NCI-H146 treated with DMSO at 0.1 percent for 48 hours (cell line): ENCODE measurements at regions not wholly inside any gene's neighbourhood (a gene's known extent, or its start where the extent isn't known, plus 50 kb on each side); places are given as distances from the start of the nearest gene placed in this dataset.
A peak's percentile ranks its signal among the peaks of the same experiment; 100 is the strongest.

Experiments used
- DNase-seq: peaks from one replicate; lab custom pipeline; 2025; ENCODE audit not compliant: unreplicated experiment; lab: John Stamatoyannopoulos, UW

DNA sequence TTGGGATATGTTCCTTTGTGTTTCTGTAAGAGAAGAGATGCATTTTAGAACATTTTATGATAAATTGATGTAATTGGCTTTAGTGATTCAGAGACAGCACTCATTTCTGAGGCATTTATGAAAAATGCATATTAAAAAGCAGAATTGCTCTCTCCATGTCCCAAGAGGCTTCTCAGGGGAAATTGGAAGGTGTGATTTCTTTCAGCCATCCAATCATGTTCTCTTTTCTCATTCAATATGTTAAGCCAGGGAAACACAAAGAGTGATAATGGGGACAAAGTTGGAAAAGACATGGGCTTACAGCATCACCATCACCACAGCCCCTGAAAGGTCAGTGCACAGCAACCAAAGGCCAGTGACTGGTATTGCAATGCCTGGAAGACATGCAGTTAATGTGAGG is 129.9 kb upstream of the COL1A2 start:
- DNase-seq, result no peak

DNA sequence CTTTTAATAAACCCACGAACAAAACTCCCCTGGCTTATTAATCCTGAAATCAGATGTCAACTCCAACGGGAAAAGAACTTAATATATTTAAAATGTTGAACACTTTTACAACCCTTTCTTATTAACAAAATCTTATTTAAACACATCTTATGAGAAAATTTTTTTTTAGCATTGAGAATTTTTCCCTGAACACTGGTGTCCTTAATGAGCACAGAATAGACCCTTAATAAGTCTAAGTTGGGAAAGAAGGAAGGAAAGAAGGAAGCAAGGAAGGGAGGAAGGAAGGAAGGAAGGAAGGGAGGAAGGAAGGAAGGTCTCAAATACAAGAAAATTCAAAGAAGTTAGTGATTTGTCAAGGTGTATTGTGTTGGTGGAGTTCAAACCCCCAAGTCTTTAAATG is 129.2 kb upstream of the COL1A2 start:
- DNase-seq, result no peak

- no peak for DNase-seq
These were observed 128.5 kb upstream of the COL1A2 start for GRCh38 chr7:94266238-94266644.

DNA sequence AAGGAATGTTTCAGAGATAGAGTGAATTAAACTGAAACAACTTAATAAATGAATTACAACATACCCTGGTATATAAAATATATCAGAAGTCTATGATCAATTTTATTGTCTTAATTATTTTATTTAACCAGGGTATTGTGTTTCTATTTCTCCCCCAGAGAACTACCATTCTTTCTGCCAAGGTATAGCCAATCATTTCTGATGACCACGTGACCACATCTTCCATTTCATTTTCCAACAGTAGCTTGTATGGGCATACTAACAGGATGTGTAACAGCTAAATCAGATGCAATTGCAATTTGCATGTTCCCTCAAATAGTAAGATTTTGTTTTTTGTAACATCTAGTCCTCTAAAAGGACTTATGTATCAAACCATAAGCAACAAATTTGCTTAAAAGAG is 123.9 kb upstream of the COL1A2 start:
- no peak for DNase-seq

- DNase-seq, result no peak
These were observed 121.7 kb upstream of the COL1A2 start for GRCh38 chr7:94272821-94273583.

DNA sequence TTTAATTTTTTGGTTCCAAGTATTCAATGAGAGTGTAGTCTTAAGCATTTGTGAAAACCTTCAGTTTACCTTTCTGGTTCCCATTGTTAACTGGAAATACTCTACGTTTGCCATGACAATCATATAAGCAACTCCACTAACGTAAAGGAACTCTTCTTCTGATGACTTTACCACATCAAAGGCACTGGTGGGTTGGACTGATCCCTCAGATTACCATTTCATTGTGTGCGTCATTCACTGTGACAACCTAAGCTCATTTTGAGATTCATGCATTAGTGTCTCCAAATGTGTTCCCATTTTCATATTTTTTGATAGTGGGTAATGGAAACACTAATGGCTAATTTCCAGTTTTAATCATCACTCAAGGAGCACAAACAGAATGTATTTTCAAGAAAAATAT is 119.9 kb upstream of the COL1A2 start:
- no peak for DNase-seq

GRCh38 chr7:94276027-94276426 is 118.7 kb upstream of the COL1A2 start:
- DNase-seq, result no peak

- DNase-seq, result no peak
These were observed 117.9 kb upstream of the COL1A2 start for GRCh38 chr7:94276795-94277194.

GRCh38 chr7:94277236-94277635 is 117.5 kb upstream of the COL1A2 start:
- no peak for DNase-seq

DNA sequence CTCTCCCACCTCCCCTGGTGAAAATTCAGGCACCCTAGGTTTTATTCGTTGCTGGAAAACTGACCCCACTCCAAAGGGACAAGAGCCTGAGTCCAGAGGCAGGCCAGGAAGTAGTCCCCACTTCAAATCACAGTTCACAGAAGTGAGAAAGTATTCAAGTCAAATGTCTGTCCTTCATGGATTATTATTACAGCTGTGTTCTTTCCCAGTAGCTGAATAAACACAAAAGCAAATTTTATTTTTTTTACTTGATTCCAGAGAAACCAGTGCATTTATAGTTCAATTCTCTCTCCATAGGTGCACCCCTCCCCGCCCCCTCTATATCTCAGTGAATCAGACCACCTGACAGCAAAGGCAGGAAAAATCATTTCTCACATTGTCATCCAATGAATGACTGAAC is 113.8 kb upstream of the COL1A2 start:
- no peak for DNase-seq

DNA sequence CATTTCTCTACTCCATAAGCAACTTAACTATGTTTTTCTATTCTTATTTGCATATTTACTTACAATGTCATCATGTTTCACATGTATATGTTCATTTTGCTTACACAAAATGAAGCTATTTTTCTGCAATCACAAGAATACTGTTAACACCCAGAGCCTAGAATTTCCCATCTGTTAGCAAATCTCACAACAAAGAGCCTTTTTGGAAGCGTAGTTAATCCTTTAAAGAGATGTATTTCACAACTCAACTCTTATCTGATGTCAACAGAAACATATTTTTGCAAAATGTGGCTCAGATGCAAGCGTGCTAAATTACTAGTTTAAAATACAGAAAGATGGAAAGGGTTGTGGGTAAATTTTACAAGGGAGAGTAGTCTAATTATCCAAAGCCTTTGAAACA is 110.6 kb upstream of the COL1A2 start:
- no peak for DNase-seq

DNA sequence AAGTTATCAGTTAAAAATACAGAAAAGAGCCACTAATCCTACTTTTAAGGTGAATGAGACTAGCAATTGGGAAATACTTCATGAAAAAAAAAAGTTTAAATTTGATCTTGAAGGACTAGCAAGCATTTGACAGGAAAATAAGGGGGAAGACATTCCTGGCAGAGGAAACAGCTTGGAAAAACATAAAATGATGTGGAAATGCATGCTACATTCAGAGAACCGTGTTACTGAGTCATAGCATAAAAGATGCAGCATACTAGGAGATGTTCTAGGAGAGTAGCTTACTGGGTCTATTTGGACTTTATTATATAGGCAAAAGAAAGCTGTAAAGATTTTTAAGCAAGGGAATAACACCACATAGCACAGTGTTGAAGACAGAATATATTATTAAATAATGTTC is 108.6 kb upstream of the COL1A2 start:
- DNase-seq, result no peak

GRCh38 chr7:94288096-94288495 is 106.6 kb upstream of the COL1A2 start:
- no peak for DNase-seq

DNA sequence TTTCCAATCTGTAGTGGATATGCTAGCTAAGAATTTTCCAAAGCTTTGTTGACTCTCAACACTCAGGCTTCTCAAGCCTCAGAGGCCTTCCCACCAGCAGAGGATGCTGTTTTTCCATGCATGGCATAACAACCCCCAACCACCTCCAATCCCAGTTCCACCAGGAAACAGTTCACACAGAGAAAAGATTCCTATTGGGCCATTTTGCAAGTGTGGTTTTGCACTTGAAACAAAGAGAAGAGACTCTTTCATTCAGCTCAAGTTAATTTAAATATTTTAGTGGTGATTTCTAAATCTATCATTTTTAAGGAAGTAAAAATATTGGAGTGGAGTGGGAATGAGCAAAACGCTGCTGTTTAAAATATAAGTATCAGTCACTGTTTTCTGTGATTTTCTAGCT is 105.6 kb upstream of the COL1A2 start:
- DNase-seq, result peak; percentile 14

DNA sequence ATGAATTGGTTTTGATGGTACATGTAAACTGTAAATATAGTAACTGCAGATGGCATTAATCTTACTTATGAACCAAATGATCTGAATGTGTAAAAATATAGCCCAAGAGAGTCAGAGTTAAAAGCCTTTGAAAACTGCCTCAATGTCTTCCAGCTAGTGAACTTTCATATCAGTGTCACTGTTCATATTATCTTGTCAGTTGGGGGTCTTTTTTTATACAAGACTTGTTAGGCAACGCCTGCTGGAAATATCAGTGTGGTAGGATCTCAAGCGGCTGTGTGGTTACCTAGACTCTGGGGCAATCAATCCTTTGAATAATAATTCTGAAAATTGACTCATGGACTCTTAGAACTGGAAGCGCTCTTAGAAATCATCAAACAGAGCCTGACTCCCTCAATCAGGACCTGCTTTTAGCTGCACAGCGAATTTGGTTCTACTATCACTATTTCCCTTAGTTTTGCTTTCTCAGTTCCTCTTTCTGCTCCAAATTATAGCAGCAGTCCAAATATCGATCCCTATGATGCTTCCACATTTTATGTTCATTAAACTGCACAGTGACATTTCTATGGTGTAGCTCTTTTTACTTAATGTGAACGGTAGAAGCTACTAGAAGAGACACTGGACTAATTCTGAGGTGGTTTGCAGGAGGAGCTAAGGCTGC is 100.1 kb upstream of the COL1A2 start:
- no peak for DNase-seq

DNA sequence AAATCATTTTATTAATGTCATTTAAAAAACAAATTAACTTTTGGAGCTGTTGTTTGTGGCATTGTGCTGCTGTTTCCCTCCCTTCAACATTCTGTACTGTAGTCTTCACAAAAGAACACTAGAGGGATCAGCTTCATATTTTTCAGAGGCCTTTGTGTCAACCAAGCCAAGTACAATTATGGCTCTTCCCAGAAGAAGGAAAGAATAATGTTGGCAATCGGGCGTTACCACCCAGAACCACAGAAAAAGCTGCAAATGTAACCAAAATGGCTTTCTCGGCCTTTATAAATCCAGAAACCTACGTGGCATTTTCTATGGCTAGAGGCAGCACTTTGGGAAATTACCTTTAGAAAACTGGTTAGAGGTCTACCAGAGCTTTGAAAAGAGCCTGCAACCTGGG is 98.8 kb upstream of the COL1A2 start:
- DNase-seq, result peak; percentile 38

GRCh38 chr7:94296881-94297280 is 97.8 kb upstream of the COL1A2 start:
- no peak for DNase-seq

GRCh38 chr7:94297397-94297838 is 97.3 kb upstream of the COL1A2 start:
- DNase-seq, result no peak

DNA sequence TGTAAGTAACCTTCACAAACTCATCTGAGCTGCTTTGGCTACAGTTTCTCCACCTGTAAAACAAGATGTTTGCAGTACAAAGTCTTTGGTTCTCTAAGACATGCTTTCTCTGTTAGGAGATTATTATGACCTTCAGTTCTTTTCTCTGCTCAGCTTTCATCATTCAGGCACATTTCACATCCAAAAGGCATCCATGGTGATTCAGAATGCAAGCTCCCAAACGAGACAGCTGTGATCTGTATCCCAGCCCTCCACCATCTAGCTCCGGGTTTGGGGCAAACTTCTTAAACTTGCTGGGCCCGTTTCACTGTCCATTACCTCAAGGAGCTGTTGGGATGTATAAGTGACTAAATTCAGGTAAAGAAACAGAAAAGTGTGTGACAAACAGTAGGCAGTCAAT is 95.8 kb upstream of the COL1A2 start:
- DNase-seq, result no peak

DNA sequence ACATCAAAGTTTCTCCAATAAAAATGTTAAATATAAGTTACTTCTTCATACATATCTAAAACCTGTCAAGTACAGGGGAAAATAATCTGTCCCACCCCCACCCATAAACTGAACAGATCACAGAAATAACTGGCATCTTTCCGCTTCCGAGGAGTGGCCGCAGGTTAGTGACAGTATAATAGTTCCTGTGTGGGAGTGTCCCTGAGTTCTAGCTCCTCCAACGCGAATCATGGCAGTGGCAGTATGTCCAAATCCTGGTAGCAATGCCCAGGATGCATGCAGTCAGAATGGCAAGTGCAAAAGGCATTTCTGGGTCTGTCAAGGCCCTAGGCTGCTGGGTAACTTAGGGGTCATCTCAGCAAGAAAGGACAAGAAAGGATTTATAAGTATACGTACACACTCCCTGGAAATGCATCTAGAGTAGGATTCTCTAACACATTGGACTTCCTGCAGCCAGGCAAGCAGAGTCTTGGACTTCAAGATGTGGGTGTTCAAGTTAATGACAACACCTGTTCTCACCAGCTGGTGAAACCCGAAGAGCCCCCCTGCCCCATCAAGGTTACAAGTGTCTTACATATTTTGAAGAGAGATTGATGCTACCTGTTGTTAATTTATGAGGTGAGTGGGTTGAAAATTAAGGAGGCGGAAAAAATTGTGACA is 94.4 kb upstream of the COL1A2 start:
- no peak for DNase-seq

- DNase-seq, result no peak
These were observed 93.6 kb upstream of the COL1A2 start for GRCh38 chr7:94301024-94301586.

GRCh38 chr7:94303118-94303517 is 91.6 kb upstream of the COL1A2 start:
- DNase-seq, result no peak
